ENCODE measurements at regions not wholly inside any gene's neighbourhood (a gene's known extent, or its start where the extent isn't known, plus 50 kb on each side); places are given as distances from the start of the nearest gene placed in this dataset.

DNA sequence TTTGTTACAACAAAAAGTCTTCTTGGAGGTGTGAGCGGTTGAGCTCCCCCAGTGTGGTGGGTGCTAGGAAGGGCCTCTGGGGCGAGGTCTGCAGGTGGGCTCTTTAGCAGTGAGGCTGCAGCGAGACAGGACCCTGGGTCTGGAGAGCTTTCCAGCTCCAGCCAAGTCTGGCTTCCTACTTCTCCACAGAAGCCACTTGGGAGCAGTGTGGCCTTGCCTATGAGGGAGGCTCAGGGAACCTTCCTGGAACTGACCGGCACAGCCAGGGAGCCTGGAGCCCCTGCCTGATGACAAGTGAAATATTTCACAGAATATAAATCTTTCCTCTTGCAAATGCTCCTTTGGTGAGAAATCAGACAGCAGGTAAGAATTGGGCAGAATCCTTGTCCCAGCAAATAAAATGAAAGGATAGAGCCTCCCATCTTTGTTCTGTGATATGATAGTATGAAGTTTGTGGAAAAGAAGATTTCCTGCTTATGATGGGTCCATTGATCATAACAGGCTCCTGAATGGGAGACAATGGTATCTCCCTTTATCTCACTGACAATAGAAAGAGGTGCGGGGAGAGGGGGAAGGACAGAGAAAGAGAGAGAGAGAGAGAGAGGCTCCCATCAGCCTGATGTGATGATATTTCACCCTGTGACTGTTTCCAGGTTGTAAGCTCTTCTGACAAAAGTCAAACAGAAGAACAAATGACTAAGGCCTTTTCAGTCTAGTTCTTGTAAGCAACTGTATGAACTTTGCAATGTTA, 289.8 kb upstream of the SPRED2 start (continued):
- TF ChIP-seq, protein P1, sequence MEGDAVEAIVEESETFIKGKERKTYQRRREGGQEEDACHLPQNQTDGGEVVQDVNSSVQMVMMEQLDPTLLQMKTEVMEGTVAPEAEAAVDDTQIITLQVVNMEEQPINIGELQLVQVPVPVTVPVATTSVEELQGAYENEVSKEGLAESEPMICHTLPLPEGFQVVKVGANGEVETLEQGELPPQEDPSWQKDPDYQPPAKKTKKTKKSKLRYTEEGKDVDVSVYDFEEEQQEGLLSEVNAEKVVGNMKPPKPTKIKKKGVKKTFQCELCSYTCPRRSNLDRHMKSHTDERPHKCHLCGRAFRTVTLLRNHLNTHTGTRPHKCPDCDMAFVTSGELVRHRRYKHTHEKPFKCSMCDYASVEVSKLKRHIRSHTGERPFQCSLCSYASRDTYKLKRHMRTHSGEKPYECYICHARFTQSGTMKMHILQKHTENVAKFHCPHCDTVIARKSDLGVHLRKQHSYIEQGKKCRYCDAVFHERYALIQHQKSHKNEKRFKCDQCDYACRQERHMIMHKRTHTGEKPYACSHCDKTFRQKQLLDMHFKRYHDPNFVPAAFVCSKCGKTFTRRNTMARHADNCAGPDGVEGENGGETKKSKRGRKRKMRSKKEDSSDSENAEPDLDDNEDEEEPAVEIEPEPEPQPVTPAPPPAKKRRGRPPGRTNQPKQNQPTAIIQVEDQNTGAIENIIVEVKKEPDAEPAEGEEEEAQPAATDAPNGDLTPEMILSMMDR (IDR thresholded peaks at IDR 0.05; ENCODE audit: control extremely low read depth in 1 of 3, insufficient read depth in 1 of 3, low read depth in 1 of 3, low read length in 3 of 3), result peak; percentile 48 to 77 (median 69)
